ENCODE measurements at regions not wholly inside any gene's neighbourhood (a gene's known extent, or its start where the extent isn't known, plus 50 kb on each side); places are given as distances from the start of the nearest gene placed in this dataset.

DNA sequence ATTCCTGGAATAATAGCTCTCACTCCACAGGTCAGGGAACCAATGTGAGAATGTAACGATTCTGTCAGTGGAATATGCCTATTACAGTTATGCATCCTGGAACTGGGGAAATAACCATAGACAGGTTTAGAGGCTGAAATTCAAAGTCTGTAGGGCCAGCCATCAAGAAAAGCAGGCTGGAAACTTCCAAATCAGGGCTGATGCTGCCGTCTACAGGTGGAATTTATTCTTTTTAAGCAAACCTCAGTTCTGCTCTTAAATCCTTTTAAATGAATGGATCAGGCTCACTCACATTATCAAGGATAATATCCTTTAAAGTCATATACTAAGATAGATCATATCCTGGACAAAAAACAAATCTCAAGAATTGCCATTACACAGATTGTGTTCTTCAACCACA, 699.8 kb downstream of the NR2F2 start:
- TF ChIP-seq CTCF (IDR thresholded peaks at IDR 0.05) = no peak
- no peak for TF ChIP-seq POLR2A (IDR thresholded peaks at IDR 0.05)

Data from heart left ventricle (tissue), 13 donors.